ENCODE measurements at regions not wholly inside any gene's neighbourhood (a gene's known extent, or its start where the extent isn't known, plus 50 kb on each side); places are given as distances from the start of the nearest gene placed in this dataset.

DNA sequence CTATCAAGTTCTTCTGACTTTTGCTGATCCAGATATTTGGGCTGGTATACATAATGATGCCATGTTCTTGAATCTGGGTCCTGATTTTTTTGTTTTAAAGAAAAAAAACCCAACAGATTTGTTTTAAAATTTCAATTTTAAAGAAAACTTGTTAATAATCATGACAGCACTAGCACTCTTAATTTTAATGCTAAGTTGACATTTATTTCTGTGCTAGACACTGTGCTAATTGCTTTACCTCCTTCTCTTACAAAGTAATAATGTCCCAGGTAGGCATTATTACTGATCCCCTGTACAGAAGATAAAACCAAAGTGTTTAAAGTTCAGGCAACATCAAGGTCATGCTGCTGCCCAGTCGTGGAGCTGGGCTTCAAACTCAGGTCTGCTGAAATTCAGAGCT is 101.9 kb downstream of the ZNF608 start:
- no peak for DNase-seq

DNA sequence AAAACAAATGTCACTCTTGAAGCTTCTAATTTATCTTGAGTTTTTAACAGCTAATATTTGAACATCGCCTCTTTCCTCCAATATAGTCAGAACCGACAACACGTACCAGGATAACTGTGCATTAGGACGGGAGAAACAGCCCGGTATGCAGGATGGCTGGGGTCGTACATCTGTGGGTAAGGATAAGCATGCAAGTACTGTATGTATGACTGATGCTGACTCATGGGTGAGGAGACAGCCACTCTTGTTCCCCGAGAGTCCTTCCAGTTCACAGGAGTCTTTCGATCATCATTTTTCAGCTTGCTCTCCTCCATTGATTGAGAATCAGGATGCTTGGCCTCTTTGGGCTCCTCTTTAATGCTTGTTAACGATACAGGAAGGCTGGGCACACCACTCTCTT is 102.3 kb downstream of the ZNF608 start:
- no peak for DNase-seq

DNA sequence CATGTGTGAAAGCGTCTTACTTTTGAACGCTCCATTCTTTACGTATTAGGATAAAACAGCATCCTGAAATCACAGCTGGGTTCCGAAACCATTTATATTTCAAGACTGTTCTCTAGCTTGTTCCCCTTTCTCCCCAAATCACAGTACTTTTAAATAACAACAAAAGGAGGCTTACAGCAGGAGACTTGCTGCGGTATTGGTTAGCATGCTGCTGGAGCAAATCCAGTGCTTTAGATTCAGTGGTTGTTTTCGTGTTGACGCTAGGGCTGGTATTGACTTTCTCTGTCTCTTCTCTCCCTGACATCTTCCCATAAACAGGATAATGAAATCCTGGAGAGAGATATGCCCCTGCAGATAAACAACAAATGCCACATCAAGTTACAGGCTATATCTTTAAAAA is 103.1 kb downstream of the ZNF608 start:
- no peak for DNase-seq

DNA sequence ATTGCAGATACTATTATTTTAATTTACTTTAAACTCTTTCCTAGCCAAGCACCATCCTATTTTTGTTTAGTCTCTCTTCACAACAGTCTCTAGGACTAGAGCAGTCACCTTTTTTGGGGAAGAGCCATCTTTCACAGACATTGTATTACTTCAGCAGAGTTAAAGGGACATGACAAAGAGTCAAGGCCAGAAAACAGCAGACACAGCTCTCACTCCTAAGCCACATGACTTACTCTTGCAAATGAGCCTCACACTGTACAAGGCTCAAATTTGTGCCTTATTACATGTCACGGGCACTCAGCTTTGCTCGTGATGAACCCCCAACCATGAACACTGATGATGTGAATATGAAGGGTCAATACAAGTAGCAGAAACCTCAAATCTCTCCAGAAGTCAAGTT is 104.3 kb downstream of the ZNF608 start:
- DNase-seq, result no peak

DNA sequence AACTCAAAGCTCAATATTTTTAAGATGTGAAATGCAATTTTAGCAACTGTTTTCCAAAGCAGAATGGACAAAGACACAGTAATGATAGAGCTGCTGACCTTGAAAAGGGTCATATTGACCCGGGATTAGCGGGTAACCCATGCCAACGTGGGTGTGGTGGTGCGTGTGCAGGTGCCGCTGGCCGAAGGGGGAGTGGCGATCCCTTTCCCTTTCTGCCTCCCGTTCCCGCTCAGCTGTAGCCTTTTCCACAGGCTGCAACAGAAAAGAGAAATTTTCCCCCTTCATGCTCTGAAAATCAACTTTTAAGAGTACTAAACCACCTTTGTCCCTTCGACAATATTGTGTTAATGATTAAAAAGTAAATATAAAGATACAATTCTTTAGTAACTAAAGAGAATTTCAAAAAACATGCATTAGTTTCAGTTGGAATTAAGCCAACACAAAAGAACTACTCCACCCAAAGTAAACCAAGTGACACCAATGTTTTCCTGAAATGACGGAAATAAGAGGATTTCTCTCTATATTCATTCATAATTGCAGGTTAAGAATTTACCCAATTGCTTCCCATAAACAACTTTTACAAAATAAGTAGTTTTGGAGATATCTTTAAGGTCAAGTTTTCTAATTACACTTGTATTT is 105.2 kb downstream of the ZNF608 start:
- DNase-seq, result no peak

DNA sequence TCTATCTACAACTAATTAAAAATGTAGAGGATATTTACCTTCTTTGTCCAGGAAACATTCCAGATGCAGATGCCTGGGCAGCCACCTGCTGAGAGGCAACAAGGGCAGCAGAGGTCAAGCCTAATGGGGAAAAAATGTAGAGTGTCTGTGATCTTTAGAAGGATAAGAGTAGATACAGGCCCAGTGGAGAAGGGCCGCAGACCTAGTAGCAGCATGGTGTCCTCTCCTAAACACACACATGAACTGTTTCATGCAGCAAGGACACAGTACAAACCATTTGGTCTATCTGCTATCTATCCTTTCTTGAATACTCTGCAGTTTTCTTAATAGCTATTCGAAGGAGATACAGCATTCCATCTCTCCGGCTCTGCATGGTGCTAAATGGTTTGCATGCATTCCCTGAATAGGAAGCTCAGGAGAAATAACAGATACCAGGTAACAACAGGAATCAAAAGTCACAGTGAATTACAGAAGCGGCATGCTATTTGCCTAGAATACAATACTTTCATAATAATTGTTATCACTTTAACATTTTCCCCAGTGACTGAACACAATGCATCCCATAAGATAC is 107.3 kb downstream of the ZNF608 start:
- no peak for DNase-seq

DNA sequence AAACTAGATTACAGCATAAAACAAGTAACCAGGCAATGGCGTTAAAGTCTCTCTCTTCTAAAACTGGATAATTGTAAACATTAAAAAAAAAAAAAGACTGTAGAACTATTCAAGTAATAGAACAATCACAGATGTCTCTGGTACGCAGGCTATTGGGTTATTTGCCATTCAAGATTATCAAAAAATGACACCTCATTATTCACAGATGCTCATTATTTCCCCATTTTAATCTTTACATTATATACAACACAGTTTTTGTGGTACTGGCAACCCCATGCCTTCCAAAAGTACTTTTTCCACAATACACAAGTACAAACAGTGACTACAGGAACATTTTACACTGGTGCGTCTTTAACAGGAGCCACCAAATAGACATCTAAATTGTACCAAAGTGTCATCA is 109.4 kb downstream of the ZNF608 start:
- DNase-seq, result no peak

DNA sequence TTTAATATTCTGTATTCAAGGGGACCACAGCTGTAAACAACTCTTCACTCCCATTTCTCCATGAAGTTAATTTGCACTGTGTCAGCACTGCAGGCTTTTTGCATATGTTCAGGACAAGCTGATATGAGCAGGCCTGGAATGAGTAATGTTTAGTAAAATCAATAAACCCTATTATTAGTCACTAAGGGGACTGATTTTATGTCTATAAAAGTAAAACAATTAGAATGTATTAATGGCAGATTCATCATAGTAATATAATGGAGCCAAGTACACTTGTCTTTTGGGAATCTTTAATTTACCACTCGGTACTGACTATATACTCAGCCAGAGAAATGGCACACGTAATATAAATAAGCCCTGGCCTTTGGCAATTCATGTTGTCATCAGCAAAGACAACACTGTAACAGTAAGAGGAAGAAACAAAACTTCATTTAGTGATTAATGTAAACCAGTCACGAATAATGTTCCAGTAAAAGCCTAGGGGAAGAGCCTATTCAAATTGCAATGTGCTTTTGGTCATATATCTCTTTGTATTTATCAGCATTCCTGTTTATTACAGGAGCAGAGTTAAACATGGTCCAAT is 111.6 kb downstream of the ZNF608 start:
- no peak for DNase-seq

DNA sequence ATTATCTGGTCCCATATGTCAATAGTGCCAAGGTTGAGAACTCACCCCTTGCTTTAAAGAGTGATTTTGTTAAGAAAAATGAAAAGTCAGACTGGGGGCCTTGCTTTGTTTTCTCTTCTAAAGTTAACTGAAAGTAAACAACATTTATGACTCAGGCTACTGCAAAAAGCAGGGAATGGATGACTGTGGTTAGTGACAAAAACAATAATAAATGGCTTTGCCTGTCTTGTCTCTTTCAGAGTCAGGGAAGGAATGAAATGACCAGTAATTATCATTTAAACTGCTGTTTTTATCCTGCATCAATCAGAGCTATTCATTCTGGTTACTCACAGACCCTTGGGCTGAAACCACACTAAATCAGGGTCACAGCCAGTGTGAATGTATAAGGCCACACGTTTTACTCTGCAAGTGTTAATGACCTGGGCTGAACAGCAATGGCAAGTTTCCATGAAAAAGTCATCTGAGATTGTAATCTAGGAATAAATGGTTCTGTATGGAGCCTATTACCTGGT is 112.2 kb downstream of the ZNF608 start:
- DNase-seq, result no peak

DNA sequence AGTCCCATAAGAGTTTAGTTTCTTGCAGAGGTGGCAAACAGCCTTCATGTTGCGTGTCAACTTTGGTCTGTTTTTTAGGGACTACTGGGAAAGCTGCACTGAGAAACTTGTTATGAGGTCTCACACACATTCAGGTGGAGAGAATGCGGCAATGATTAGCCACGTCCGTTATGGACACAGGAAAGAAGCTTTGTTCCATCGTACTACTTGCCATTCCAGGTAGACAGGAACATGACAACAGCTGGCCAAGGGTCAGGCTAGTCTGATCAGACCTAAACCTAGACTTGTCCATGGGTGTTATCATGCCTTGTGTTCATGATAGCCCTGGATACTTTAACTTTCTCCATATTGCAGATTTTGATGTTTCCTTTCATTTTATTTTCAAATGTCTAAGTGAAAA is 113.2 kb downstream of the ZNF608 start:
- DNase-seq, result no peak

DNA sequence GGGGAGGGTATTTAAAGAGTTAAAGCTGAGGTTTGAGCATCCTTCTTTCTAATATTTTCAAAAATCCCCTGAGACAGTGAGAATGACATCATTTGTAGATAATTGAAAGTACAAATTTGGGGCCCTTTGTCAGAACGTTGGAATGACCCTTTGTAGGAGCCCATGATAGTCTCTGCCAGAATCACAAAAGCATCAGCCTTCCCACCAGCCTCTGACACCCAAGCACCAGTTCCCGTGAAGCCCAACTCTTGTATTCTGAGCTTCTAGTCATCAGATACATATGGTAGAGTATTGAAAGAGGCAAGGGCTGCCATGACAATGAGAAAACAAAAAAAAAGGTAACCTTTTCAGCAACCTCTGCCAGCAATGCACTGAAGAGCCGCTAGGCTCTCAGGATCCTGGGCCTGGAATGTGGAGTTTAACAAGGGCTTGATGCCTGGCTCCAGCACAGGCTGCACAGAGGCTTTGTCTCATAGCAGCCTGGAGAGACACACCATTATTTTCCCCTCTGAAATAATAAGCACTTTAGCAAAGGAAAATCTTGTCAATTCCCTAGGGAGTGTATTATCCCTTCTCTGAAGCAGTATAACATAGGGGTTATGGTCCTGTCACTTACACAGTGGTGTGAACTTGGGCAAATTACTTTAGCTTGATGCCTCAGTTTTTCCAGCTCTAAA is 114.4 kb downstream of the ZNF608 start:
- DNase-seq, result no peak

DNA sequence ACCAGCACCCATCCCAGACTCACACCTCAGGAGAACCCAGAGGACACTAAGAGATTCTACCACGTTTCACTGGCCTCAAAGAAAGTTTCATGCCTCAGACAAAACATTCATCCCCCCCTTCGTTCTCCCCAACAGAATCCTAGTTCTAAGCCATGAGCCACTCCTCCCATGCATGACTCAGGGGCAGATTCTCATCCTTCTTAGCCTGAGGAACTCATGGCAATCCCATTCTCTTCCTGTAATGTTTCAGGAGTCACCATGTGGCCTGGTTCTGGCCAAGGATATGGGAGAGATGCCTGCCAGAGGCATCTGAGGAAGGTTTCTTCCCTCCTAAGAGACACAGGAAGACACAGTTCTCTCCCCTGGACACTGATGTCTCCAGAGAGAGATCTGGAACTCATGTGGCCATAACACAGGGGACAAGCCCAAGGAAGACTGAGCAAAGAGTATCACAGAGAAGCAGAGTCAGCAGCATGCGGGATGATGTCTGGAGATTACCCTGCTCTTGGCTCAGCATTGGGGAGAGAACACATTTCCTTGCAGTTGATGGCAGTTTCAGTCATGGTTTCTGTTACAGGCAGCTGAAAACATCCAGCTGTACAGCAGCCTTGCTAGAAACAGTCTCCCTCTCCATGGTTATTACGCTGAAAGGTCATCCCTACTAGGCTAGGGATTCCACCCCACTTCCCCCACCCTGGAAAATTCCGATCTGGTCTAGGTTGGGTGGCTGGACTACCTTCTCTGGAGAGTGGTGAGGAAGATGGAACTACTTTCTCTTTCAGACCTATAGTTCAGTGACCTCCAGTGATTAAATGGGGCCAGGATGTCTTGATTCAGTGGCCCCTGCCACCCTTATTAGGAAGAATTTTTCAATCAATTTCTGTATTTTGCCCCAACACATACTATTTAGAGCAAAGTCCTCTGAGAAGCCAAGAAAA is 115.4 kb downstream of the ZNF608 start:
- no peak for DNase-seq

DNA sequence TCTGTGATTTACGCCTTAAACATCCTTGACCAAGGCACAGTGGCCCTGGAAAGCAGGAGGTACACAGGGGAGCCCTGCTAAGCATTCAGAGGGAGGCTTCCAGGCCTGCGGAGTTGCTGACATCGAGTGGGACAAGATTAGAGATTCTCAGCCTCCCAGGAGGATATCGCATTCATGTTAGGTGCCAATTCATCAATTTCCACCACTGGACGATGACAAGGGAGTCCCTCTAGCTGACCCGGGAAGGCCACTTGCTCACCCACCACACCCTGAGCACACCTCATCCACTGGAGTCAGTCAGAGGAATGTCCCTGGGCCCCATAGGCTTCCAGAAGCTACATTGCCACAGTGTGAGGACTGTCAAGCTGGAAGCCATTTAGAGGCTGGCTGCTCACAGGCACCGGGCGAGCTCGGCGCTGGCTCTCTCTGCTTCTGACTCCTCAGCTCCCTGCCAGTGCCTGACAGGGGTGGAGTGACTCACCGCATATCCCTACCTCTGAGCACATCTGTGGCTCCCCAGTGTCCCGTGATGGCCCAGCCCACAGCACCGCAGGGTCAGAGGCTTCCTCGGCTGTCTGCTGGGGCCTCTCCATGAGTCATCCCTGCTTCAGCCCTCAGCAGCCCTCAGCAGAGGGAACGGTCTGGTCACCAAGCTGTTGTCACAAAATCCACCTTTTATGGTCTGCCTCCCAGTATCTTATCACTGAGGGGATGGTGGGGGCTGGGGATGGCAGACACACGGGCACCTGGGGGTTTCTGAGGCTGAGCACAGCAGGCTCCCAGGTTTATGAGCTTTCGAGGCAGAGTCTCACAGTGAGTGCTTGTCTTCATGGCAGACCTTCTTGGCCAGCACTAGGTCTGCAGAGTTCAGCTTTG is 117.5 kb downstream of the ZNF608 start:
- DNase-seq, result peak; percentile 62

DNA sequence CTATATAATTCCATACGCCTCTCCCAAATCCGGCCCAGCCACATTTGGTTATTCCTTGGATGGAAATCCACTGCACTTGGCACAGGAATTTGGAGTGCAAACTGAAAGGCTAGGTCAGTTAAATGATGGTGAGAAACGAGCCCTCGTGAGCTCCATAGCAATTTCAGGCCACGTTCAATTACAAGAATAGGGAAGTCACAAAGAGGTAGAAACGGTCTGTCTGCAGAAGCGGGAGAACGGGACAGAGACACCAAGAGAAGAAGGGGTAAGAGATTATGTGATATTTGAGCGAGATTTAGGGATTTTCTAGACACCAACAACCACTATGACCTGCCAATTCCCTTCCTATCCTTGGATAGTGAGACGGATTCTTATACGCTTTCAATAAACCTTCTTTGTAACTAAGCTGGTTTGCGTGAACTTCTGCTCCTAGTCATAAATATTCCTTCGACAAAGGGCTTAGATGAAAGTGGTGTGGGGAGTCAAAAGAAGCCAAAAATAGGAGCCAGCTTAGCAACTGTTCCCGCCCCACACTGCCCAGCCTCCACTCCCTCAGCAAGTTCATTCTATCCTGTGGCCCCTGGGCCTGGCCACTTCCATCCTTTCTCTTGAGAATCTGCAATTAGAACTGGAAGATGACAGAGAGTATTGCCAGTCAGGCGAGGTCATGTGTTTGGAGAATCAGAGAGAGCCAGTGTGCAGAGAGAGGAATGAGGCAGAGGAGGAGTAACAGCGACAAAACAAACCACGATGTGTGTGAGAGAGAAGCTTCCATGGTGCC is 118.4 kb downstream of the ZNF608 start:
- no peak for DNase-seq

DNA sequence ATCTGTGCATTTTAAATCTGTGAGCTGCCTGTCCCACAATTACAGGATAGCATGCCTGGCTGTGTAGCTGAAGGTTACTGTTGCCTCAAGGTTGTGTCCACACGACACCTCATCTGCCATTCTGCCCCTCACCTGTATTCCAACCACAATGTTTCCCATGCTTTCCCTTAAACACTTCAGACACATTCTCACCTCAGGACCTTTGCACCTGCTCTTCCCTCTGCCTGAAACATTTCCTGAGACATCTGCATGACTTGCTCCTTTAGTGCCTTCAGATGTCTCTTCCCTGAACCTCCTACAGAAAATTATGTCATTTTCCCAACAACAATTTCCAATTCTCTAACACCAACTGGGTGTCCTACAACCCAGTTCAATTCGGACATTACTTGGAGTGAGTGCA is 120.4 kb downstream of the ZNF608 start:
- no peak for DNase-seq

DNA sequence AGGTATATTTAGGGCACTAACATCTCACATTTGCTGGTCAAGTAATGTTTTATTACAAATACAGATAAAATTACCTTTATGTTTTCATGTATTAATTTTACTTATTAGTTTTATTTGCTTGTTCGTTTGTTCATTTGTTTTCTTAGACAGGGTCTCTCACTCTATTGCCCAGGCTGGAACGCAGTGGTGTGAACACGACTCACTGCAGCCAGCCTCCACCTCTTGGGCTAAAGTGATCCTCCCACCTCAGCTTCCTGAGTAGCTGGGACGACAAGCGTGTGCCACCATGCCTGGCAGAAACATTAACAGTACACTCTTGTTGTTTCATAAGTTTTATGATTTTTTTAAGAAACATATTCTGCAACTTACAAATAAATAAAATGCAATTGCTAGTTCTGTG is 123.2 kb downstream of the ZNF608 start:
- DNase-seq, result no peak

DNA sequence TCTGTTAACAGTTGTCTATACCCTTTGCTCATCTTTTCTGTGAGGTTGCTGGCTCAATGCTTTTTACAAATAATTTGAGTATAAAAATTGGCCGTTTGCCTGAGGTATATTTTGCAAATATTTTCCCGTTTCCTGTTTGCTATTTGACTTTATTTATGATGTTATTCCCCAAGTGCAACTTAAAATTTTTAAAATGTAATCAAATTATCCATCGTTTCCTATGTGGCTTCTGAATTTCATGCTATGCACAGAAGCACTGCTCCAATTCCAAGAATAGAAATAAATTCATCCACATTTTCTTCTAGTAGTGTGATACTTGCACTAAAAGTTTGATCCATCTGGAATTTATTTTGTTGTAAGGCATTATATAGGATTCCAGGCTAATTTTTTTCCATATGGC is 123.6 kb downstream of the ZNF608 start:
- no peak for DNase-seq

DNA sequence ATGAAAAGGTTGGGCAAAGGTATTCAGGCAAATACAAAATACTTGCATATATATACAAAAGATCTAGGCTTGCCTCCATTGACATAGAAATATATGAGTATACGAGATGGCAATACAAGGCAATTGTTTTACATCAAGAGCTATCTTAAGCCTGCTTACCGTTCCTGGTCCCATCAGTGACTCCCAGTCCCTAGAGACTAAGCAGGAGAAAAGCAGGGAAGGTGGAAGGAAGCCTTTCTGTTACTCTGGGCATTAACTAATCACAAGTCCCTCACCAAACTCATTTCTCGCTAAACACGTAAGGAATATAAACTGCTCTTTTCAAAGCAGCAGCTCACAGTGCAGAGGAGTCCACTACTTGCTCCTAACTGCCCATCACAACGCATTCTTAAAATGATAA is 125.2 kb downstream of the ZNF608 start:
- DNase-seq, result no peak

DNA sequence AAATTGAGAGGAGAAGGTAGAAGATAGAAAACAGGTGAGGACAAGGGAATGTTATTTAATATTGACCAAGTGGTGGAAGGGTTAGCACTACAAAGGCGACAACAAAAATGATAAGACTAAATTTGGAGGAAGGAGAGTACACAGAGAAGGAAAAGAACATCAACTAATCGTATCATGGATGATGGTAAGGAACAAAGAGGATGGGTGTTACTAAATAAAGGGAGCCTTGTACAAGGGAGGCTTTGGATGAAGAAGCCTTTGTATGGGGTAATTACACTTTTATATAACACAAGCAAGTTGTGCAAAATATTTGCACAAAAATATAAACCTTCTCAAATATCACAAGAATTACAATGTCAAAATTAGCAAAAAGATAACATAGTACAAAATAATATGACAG is 125.7 kb downstream of the ZNF608 start:
- DNase-seq, result no peak

DNA sequence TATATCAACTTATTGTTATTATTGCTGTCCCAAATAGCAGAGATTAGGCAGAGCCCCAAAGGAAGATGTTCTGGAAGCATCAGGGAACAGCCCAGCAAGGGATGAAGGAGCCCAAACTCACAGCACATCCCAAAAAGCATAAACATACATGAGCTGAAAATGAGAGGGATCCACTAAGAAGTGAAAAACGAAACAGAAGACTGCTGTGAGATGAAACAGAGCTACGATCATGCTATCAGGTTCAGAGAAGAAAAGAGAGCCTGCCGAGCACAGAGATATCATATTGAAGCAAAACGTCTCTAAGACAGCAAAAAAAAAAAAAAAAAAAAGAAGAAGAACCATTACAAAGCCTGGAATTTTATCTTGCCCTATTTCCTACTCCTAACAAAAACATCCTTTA is 127.3 kb downstream of the ZNF608 start:
- no peak for DNase-seq

DNA sequence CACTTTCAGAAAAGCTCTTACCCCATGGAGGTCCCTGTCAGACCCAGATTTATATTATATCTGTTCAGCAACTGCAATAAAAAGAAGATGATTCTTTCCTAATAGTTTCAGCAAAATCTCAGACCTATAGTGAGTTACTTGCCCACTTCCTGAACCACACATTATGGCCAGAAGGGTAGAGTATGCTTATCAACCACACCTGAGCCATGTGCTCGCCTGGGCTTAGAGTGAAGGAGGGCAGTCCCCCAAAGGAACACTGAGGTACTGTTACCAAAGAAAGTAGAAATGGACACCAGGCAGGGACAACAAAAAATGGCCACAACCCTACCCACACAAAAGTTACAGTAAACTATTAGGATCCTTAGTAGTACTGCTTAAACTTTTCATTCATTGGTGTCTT is 128.7 kb downstream of the ZNF608 start:
- DNase-seq, result no peak

Measured in left hindlimb (tissue), 1 donor.